Stimulated activated CD4-positive, alpha-beta T cell treated with anti-CD3 and anti-CD28 coated beads, Interleukin-4, amount 100 ng/mL, for 48 hours (primary cell): ENCODE measurements at regions not wholly inside any gene's neighbourhood (a gene's known extent, or its start where the extent isn't known, plus 50 kb on each side); places are given as distances from the start of the nearest gene placed in this dataset.
"Not testable (repeated sequence)": the region's sequence is repeated elsewhere in the genome, so short reads cannot be mapped to it uniquely, and the experiment has no call there.

Experiments used
- DNase-seq, 2 donors: peaks; one replicate each; pipeline ENCODE4 v3.0.0-alpha.2; 2020; ENCODE audit warnings: low read depth in 2 of 2

GRCh38 chr5:18333841-18334240, 699.6 kb downstream of the TAF11L14 start:
- no peak for DNase-seq

GRCh38 chr5:18334949-18335348, 700.7 kb downstream of the TAF11L14 start:
- no peak for DNase-seq

- no peak for DNase-seq
These were observed 720.6 kb downstream of the TAF11L14 start for GRCh38 chr5:18354828-18355227.

- no peak for DNase-seq
These were observed 723.2 kb downstream of the TAF11L14 start for GRCh38 chr5:18357486-18357885.

- no peak for DNase-seq
These were observed 732.0 kb downstream of the TAF11L14 start for GRCh38 chr5:18366234-18366633.

GRCh38 chr5:18370531-18370930, 736.3 kb downstream of the TAF11L14 start:
- no peak for DNase-seq

GRCh38 chr5:18375641-18376040, 741.4 kb downstream of the TAF11L14 start:
- no peak for DNase-seq

- no peak for DNase-seq
These were observed 743.8 kb downstream of the TAF11L14 start for GRCh38 chr5:18378066-18378465.

- no peak for DNase-seq
These were observed 744.9 kb downstream of the TAF11L14 start for GRCh38 chr5:18379189-18379588.

- DNase-seq = no peak
These were observed 746.6 kb downstream of the TAF11L14 start for GRCh38 chr5:18380729-18381362.

- peak; percentile 39 to 46 for DNase-seq
These were observed 759.5 kb downstream of the TAF11L14 start for GRCh38 chr5:18393565-18394442.

GRCh38 chr5:18394443-18394804, 760.2 kb downstream of the TAF11L14 start:
- no peak for DNase-seq

- no peak for DNase-seq
These were observed 761.2 kb downstream of the TAF11L14 start for GRCh38 chr5:18395126-18396110.

GRCh38 chr5:18397371-18397770, 763.1 kb downstream of the TAF11L14 start:
- no peak for DNase-seq

GRCh38 chr5:18397891-18398290, 763.6 kb downstream of the TAF11L14 start:
- DNase-seq = no peak

GRCh38 chr5:18399461-18400327, 765.4 kb downstream of the TAF11L14 start:
- DNase-seq = not testable (repeated sequence)

GRCh38 chr5:18403141-18403540, 768.9 kb downstream of the TAF11L14 start:
- DNase-seq = no peak

- no peak for DNase-seq
These were observed 769.7 kb downstream of the TAF11L14 start for GRCh38 chr5:18403941-18404438.

GRCh38 chr5:18420711-18421110, 786.5 kb downstream of the TAF11L14 start:
- DNase-seq = no peak

GRCh38 chr5:18433336-18433735, 799.1 kb downstream of the TAF11L14 start:
- DNase-seq = no peak

GRCh38 chr5:18438126-18438525, 803.9 kb downstream of the TAF11L14 start:
- no peak for DNase-seq
